ENCODE measurements at regions not wholly inside any gene's neighbourhood (a gene's known extent, or its start where the extent isn't known, plus 50 kb on each side); places are given as distances from the start of the nearest gene placed in this dataset.

DNA sequence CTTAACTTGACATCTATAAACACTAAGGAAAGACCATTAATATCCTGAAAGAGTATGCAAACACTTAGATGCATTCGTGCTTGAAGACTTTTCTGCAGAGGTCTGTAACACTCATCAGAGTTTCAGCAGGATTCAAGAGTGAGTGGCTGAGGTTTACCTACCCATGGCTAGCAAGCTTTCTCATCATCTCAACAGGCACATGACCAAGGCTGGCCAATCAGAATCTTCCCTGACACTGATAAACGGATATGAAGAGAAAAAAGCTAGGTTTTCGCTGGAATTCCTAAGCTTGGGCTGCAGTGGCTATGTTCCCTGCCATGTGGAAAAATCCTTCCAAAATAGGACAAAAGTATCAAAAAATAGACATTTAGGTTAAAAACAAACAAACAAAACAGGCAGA lies 162.1 kb upstream of the USP15 start:
- Mint-ChIP-seq H3K27me3 (no peaks in the 10 kb centered on the region), H3K9me3 (peaks cover 2% of the 10 kb centered on the region), H3K4me1 (ENCODE audit: low read depth) (no peaks in the 10 kb centered on the region), H3K4me3 (no peak overlapping the region), H3K27ac (no peak overlapping the region), H3K36me3 (ENCODE audit: low read depth) (no peaks in the 10 kb centered on the region)
- Histone ChIP-seq H3K36me3 (ENCODE audit: insufficient read depth, low read length) (no peaks in the 10 kb centered on the region), H3K27me3 (ENCODE audit: control insufficient read depth in 1 of 2, insufficient read depth in 2 of 2, low read length in 2 of 2) (no peaks in the 10 kb centered on the region), H3K4me3 (ENCODE audit: low read length) (no peak overlapping the region), H3K27ac (ENCODE audit: low read depth in 1 of 2, low read length in 2 of 2) (no peak overlapping the region), H3K9me3 (ENCODE audit: control insufficient read depth in 1 of 2, insufficient read depth in 1 of 2, low read length in 2 of 2) (no peaks in the 10 kb centered on the region), H3K4me1 (ENCODE audit: insufficient read depth, low read length) (no peaks in the 10 kb centered on the region)
- intact Hi-C loops (cut with DNase I, micrococcal nuclease): no loop called here
- ChIA-PET POLR2A (no interaction called here), CTCF (no interaction called here)
- ATAC-seq (ENCODE audit: poor library complexity): no peak
- TF ChIP-seq CTCF (IDR thresholded peaks at IDR 0.05): no peak
- no peak for DNase-seq

DNA sequence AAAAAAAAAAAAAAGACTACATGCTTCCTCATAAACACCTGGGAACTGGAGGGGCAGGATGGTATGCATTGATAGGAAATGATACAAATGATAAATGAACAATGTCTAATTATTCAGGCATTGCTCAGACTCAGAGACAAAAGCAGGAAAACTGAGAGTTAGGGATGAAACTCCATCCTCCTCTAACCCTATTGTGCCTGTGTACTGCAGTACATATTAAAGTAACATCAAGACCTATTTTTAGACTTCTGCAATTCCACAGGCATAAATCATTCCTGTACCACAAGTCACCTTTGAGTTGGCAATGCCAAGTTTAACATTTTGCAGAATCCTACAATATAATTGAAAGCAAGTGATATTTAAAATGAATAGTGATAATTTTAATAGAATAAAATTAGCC lies 156.5 kb upstream of the USP15 start:
- H3K4me3 Mint-ChIP-seq: no peak overlapping the region
- no peaks in the 10 kb centered on the region for H3K36me3 ChIP-seq (ENCODE audit: insufficient read depth, low read length)
- H3K27me3 Mint-ChIP-seq: no peaks in the 10 kb centered on the region
- H3K4me1 ChIP-seq (ENCODE audit: insufficient read depth, low read length): no peaks in the 10 kb centered on the region
- ChIA-PET CTCF (no interaction called here), POLR2A (no interaction called here)
- H3K36me3 Mint-ChIP-seq (ENCODE audit: low read depth): no peaks in the 10 kb centered on the region
- H3K27ac ChIP-seq (ENCODE audit: low read depth in 1 of 2, low read length in 2 of 2): no peak overlapping the region
- intact Hi-C loops (cut with DNase I, micrococcal nuclease): no loop called here
- peaks cover 2% of the 10 kb centered on the region for H3K9me3 Mint-ChIP-seq
- no peaks in the 10 kb centered on the region for H3K27me3 ChIP-seq (ENCODE audit: control insufficient read depth in 1 of 2, insufficient read depth in 2 of 2, low read length in 2 of 2)
- H3K4me3 ChIP-seq (ENCODE audit: low read length): no peak overlapping the region
- H3K4me1 Mint-ChIP-seq (ENCODE audit: low read depth): no peaks in the 10 kb centered on the region
- DNase-seq: no peak
- no peaks in the 10 kb centered on the region for H3K9me3 ChIP-seq (ENCODE audit: control insufficient read depth in 1 of 2, insufficient read depth in 1 of 2, low read length in 2 of 2)
- no peak overlapping the region for H3K27ac Mint-ChIP-seq
- no peak for TF ChIP-seq CTCF (IDR thresholded peaks at IDR 0.05)
- ATAC-seq (ENCODE audit: poor library complexity): no peak

DNA sequence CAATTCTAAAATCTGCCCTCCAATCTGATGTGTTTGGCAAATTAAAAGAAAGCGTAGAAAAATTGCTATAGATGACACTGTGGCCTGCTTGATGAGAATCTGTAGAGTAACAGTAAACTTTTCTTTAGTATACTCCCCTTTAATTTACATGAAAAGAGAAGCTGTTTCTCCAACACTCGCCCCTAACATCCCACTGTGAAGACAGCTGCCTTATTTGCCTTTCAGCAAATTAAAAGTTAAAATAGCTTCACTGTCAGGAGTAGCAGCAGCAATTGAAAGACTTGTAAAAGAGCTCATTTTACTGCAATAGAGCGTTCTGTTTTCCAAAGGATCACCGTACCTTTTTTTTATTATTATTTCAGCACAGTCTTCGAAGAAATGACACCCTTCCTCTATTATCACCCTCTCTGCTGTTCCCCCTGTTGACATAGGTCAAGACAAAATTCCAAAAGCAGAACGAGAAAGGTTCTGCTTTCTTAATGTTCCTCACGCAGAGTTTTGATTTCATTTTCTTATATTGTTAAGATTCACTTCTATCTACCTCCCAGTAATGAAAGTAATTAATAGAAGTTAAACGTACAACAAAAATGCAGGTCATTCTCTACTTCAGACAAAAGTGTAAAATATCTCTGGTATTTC lies 153.5 kb upstream of the USP15 start:
- Histone ChIP-seq H3K36me3 (ENCODE audit: insufficient read depth, low read length) (no peaks in the 10 kb centered on the region), H3K27ac (ENCODE audit: low read depth in 1 of 2, low read length in 2 of 2) (no peak overlapping the region), H3K4me1 (ENCODE audit: insufficient read depth, low read length) (no peaks in the 10 kb centered on the region), H3K4me3 (ENCODE audit: low read length) (no peak overlapping the region), H3K27me3 (ENCODE audit: control insufficient read depth in 1 of 2, insufficient read depth in 2 of 2, low read length in 2 of 2) (no peaks in the 10 kb centered on the region), H3K9me3 (ENCODE audit: control insufficient read depth in 1 of 2, insufficient read depth in 1 of 2, low read length in 2 of 2) (no peaks in the 10 kb centered on the region)
- Mint-ChIP-seq H3K4me1 (ENCODE audit: low read depth) (no peaks in the 10 kb centered on the region), H3K9me3 (peaks cover 6% of the 10 kb centered on the region), H3K27ac (no peak overlapping the region), H3K4me3 (no peak overlapping the region), H3K27me3 (no peaks in the 10 kb centered on the region), H3K36me3 (ENCODE audit: low read depth) (no peaks in the 10 kb centered on the region)
- no peak for TF ChIP-seq CTCF (IDR thresholded peaks at IDR 0.05)
- ChIA-PET CTCF (no interaction called here), POLR2A (no interaction called here)
- ATAC-seq (ENCODE audit: poor library complexity) (no peak), DNase-seq (peak in 2 of 14 experiments; percentile 2)
- intact Hi-C loops (cut with DNase I, micrococcal nuclease): no loop called here
